ENCODE measurements at regions not wholly inside any gene's neighbourhood (a gene's known extent, or its start where the extent isn't known, plus 50 kb on each side); places are given as distances from the start of the nearest gene placed in this dataset.

- H3K27ac Mint-ChIP-seq = no peak overlapping the region
- POLR2A ChIA-PET = no interaction called here
- CTCF ChIA-PET = no interaction called here
- TF ChIP-seq, protein P1, sequence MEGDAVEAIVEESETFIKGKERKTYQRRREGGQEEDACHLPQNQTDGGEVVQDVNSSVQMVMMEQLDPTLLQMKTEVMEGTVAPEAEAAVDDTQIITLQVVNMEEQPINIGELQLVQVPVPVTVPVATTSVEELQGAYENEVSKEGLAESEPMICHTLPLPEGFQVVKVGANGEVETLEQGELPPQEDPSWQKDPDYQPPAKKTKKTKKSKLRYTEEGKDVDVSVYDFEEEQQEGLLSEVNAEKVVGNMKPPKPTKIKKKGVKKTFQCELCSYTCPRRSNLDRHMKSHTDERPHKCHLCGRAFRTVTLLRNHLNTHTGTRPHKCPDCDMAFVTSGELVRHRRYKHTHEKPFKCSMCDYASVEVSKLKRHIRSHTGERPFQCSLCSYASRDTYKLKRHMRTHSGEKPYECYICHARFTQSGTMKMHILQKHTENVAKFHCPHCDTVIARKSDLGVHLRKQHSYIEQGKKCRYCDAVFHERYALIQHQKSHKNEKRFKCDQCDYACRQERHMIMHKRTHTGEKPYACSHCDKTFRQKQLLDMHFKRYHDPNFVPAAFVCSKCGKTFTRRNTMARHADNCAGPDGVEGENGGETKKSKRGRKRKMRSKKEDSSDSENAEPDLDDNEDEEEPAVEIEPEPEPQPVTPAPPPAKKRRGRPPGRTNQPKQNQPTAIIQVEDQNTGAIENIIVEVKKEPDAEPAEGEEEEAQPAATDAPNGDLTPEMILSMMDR (IDR thresholded peaks at IDR 0.05) = no peak
- DNase-seq (no peak), ATAC-seq (ENCODE audit: low read depth) (no peak)
- H3K36me3 Mint-ChIP-seq (ENCODE audit: low read depth) = no peaks in the 10 kb centered on the region
- H3K9me3 Mint-ChIP-seq = no peaks in the 10 kb centered on the region
- intact Hi-C loops (cut with micrococcal nuclease) = no loop called here
- H3K4me1 Mint-ChIP-seq = no peaks in the 10 kb centered on the region
- no peaks in the 10 kb centered on the region for H3K27me3 Mint-ChIP-seq
- no peak overlapping the region for H3K4me3 Mint-ChIP-seq
Observed at GRCh38 chr1:163922743-163923201, 601.0 kb downstream of the NUF2 start.

DNA sequence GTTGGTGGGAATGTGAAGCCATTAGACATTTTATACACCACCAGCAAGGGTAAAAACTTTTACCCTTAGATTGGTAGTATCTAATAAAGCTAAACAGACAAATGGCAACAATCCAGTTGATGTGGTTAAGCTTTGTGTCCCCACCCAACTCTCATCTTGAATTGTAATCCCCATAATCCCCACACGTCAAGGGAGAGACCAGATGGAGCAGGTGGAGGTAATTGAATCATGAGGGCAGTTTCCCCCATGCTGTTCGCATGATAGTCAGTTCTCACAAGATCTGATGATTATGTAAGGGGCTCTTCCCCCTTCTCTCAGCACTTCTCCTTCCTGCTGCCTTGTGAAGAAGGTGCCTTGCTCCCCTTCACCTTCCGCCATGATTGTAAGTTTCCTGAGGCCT is 602.3 kb downstream of the NUF2 start:
- intact Hi-C loops (cut with micrococcal nuclease) = no loop called here
- Mint-ChIP-seq H3K4me1 (no peaks in the 10 kb centered on the region), H3K27ac (no peak overlapping the region), H3K9me3 (no peaks in the 10 kb centered on the region), H3K4me3 (no peak overlapping the region), H3K36me3 (ENCODE audit: low read depth) (no peaks in the 10 kb centered on the region), H3K27me3 (no peaks in the 10 kb centered on the region)
- TF ChIP-seq, protein P1 (IDR thresholded peaks at IDR 0.05) = no peak
- POLR2A ChIA-PET = no interaction called here
- DNase-seq = no peak
- ATAC-seq (ENCODE audit: low read depth) = no peak
- CTCF ChIA-PET = no interaction called here

- H3K27ac Mint-ChIP-seq = no peak overlapping the region
- TF ChIP-seq, protein P1 (IDR thresholded peaks at IDR 0.05) = no peak
- H3K36me3 Mint-ChIP-seq (ENCODE audit: low read depth) = no peaks in the 10 kb centered on the region
- no peaks in the 10 kb centered on the region for H3K4me1 Mint-ChIP-seq
- ATAC-seq (ENCODE audit: low read depth) (no peak), DNase-seq (no peak)
- no peaks in the 10 kb centered on the region for H3K9me3 Mint-ChIP-seq
- intact Hi-C loops (cut with micrococcal nuclease) = no loop called here
- no peaks in the 10 kb centered on the region for H3K27me3 Mint-ChIP-seq
- ChIA-PET CTCF (no interaction called here), POLR2A (no interaction called here)
- no peak overlapping the region for H3K4me3 Mint-ChIP-seq
Observed at GRCh38 chr1:163927493-163927892, 605.7 kb downstream of the NUF2 start.

- DNase-seq (no peak), ATAC-seq (ENCODE audit: low read depth) (no peak)
- TF ChIP-seq, protein P1 (IDR thresholded peaks at IDR 0.05) = no peak
- H3K4me1 Mint-ChIP-seq = no peaks in the 10 kb centered on the region
- H3K4me3 Mint-ChIP-seq = no peak overlapping the region
- CTCF ChIA-PET = no interaction called here
- H3K9me3 Mint-ChIP-seq = no peaks in the 10 kb centered on the region
- intact Hi-C loops (cut with micrococcal nuclease) = no loop called here
- H3K27me3 Mint-ChIP-seq = no peaks in the 10 kb centered on the region
- H3K27ac Mint-ChIP-seq = no peak overlapping the region
- no peaks in the 10 kb centered on the region for H3K36me3 Mint-ChIP-seq (ENCODE audit: low read depth)
- POLR2A ChIA-PET = no interaction called here
Observed at GRCh38 chr1:163928069-163928468, 606.3 kb downstream of the NUF2 start.

GRCh38 chr1:163928651-163929050 is 606.9 kb downstream of the NUF2 start:
- TF ChIP-seq, protein P1 (IDR thresholded peaks at IDR 0.05) = no peak
- H3K9me3 Mint-ChIP-seq = no peaks in the 10 kb centered on the region
- no peaks in the 10 kb centered on the region for H3K27me3 Mint-ChIP-seq
- intact Hi-C loops (cut with micrococcal nuclease) = no loop called here
- H3K4me3 Mint-ChIP-seq = no peak overlapping the region
- DNase-seq = no peak
- H3K36me3 Mint-ChIP-seq (ENCODE audit: low read depth) = no peaks in the 10 kb centered on the region
- CTCF ChIA-PET = no interaction called here
- ATAC-seq (ENCODE audit: low read depth) = no peak
- POLR2A ChIA-PET = no interaction called here
- no peak overlapping the region for H3K27ac Mint-ChIP-seq
- no peaks in the 10 kb centered on the region for H3K4me1 Mint-ChIP-seq

All from activated B cell treated with CpG ODN at 0.5 μM for 24 hours (primary cell).